NCI-H774 (cell line): ENCODE measurements at regions not wholly inside any gene's neighbourhood (a gene's known extent, or its start where the extent isn't known, plus 50 kb on each side); places are given as distances from the start of the nearest gene placed in this dataset.
"Not testable (repeated sequence)": the region's sequence is repeated elsewhere in the genome, so short reads cannot be mapped to it uniquely, and the experiment has no call there.

Experiments
- DNase-seq: peaks from one replicate; lab custom pipeline; 2025; lab: John Stamatoyannopoulos, UW

- DNase-seq = no peak
Measured at GRCh38 chr10:109732254-109732965, 190.9 kb downstream of the XPNPEP1 start.

GRCh38 chr10:109729895-109730294 lies 193.4 kb downstream of the XPNPEP1 start:
- not testable (repeated sequence) for DNase-seq

- no peak for DNase-seq
Measured at GRCh38 chr10:109727436-109727835, 195.9 kb downstream of the XPNPEP1 start.

GRCh38 chr10:109726473-109726872 lies 196.8 kb downstream of the XPNPEP1 start:
- no peak for DNase-seq

GRCh38 chr10:109723305-109723704 lies 200.0 kb downstream of the XPNPEP1 start:
- DNase-seq = no peak

- no peak for DNase-seq
Measured at GRCh38 chr10:109721453-109722064, 201.8 kb downstream of the XPNPEP1 start.

- DNase-seq = no peak
Measured at GRCh38 chr10:109706026-109706560, 217.2 kb downstream of the XPNPEP1 start.

GRCh38 chr10:109701633-109702215 lies 221.6 kb downstream of the XPNPEP1 start:
- no peak for DNase-seq

GRCh38 chr10:109698882-109699664 lies 224.2 kb downstream of the XPNPEP1 start:
- no peak for DNase-seq

- DNase-seq = no peak
Measured at GRCh38 chr10:109698086-109698485, 225.2 kb downstream of the XPNPEP1 start.

GRCh38 chr10:109696981-109697775 lies 226.1 kb downstream of the XPNPEP1 start:
- DNase-seq = no peak

GRCh38 chr10:109696462-109696861 lies 226.8 kb downstream of the XPNPEP1 start:
- no peak for DNase-seq

- no peak for DNase-seq
Measured at GRCh38 chr10:109695988-109696387, 227.3 kb downstream of the XPNPEP1 start.

GRCh38 chr10:109689785-109690184 lies 233.5 kb downstream of the XPNPEP1 start:
- DNase-seq = no peak

- DNase-seq = no peak
Measured at GRCh38 chr10:109679478-109679877, 243.8 kb downstream of the XPNPEP1 start.

GRCh38 chr10:109678857-109679256 lies 244.5 kb downstream of the XPNPEP1 start:
- no peak for DNase-seq

- DNase-seq = no peak
Measured at GRCh38 chr10:109676703-109677102, 246.6 kb downstream of the XPNPEP1 start.

GRCh38 chr10:109668703-109669102 lies 254.6 kb downstream of the XPNPEP1 start:
- DNase-seq = no peak

- no peak for DNase-seq
Measured at GRCh38 chr10:109668154-109668665, 255.1 kb downstream of the XPNPEP1 start.

- no peak for DNase-seq
Measured at GRCh38 chr10:109665321-109665720, 258.0 kb downstream of the XPNPEP1 start.

GRCh38 chr10:109664554-109664953 lies 258.8 kb downstream of the XPNPEP1 start:
- no peak for DNase-seq
